HFF-Myc (cell line): ENCODE measurements at regions not wholly inside any gene's neighbourhood (a gene's known extent, or its start where the extent isn't known, plus 50 kb on each side); places are given as distances from the start of the nearest gene placed in this dataset.

Experiments
- DNase-seq: peaks from one replicate; pipeline ENCODE4 v3.0.0-alpha.2; 2011; ENCODE audit warnings: low read depth; ENCODE audit errors: extremely low read depth
- H3K4me3 ChIP-seq: replicated peaks from 2 replicates; pipeline ENCODE4 v1.5.1; 2011; ENCODE audit warnings: low read depth, mild to moderate bottlenecking, control low read depth, low read length
- TF ChIP-seq, protein P1 (sequence below): IDR thresholded peaks from 2 replicates; pipeline ENCODE4 v1.5.1; 2012; ENCODE audit warnings: mild to moderate bottlenecking, low read depth, low read length, control low read depth; ENCODE audit errors: missing control alignments

GRCh38 chr5:58048954-58049353, 410.9 kb downstream of the PLK2 start:
- no peak overlapping the region for H3K4me3 ChIP-seq
- DNase-seq: no peak
- TF ChIP-seq, protein P1, sequence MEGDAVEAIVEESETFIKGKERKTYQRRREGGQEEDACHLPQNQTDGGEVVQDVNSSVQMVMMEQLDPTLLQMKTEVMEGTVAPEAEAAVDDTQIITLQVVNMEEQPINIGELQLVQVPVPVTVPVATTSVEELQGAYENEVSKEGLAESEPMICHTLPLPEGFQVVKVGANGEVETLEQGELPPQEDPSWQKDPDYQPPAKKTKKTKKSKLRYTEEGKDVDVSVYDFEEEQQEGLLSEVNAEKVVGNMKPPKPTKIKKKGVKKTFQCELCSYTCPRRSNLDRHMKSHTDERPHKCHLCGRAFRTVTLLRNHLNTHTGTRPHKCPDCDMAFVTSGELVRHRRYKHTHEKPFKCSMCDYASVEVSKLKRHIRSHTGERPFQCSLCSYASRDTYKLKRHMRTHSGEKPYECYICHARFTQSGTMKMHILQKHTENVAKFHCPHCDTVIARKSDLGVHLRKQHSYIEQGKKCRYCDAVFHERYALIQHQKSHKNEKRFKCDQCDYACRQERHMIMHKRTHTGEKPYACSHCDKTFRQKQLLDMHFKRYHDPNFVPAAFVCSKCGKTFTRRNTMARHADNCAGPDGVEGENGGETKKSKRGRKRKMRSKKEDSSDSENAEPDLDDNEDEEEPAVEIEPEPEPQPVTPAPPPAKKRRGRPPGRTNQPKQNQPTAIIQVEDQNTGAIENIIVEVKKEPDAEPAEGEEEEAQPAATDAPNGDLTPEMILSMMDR: no peak

GRCh38 chr5:58048185-58048925, 411.5 kb downstream of the PLK2 start:
- TF ChIP-seq, protein P1: no peak
- H3K4me3 ChIP-seq: no peak overlapping the region
- no peak for DNase-seq

- TF ChIP-seq, protein P1: no peak
- no peak overlapping the region for H3K4me3 ChIP-seq
- DNase-seq: no peak
Measured at GRCh38 chr5:58046371-58046770, 413.5 kb downstream of the PLK2 start.

DNA sequence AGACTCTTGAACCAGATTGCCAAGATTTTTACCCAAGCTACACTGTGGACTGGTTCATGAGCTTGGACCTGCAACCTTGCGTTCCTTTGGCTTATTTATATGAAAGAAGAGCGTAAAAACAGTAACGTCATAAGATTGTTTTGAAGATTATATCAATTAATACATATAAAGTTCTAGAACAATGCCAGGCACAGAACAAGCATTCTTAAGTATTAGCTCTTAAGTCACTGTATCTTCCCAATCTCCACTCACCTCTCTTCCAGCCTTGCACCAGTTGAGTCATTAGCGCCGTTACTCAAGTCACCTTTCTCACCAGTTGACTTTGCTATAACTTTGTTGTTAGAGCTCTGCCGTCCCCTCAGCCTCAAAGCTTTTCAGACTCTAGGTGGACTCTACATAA, 415.7 kb downstream of the PLK2 start:
- H3K4me3 ChIP-seq: no peak overlapping the region
- DNase-seq: no peak
- TF ChIP-seq, protein P1: no peak

DNA sequence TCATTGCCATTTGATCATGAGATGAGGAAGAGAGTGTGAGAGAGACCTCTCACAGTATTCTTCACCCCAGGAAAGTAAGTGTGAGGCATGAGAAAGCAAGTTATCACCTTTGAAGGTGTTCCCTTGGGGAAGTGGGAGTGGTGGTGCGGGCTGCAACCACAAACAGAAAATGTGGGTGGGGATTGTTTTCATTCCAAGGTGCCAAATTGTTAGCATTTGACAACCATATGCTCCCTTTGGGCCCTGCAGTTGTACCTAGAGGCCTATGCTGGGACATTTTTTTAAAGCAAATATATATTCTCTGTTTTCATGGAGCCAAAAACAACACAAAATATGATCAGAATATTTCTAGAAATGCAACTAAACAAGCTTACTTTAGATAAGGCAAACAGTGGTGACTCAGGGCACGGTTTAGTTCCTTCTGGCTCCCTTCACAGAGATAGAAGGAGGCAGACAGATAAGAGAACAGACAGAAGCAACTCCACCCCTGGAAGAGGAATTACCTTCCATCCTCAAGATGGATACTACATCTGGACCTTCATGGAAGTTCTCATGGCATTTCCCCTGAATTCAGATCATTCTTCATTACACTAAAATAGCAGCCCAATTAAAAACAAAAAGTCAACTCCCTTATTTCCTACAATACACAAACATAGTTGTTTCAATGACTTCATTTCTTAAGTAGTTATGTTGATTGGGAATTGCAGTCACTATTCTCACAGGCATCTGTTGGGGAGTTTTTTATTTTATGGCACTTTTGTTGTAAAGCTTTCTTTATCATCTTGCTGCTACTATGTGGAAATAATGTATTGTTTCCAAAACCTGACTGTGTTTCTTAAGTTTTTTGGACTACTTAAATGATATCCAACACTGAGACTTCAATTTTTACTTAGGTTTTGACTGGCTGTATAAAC, 416.6 kb downstream of the PLK2 start:
- H3K4me3 ChIP-seq: no peak overlapping the region
- TF ChIP-seq, protein P1: no peak
- DNase-seq: no peak

GRCh38 chr5:58041884-58042283, 418.0 kb downstream of the PLK2 start:
- no peak overlapping the region for H3K4me3 ChIP-seq
- no peak for DNase-seq
- TF ChIP-seq, protein P1: no peak
